CD4-positive, alpha-beta T cell (primary cell): ENCODE measurements at regions not wholly inside any gene's neighbourhood (a gene's known extent, or its start where the extent isn't known, plus 50 kb on each side); places are given as distances from the start of the nearest gene placed in this dataset.

Experiments used
- ATAC-seq: fragments of 200-7000 bp; cut with Tn5 transposase; one replicate; pipeline ENCODE4 v1.10.0; 2022; ENCODE audit warnings: mild to moderate bottlenecking; ENCODE audit not compliant: poor library complexity
- CTCF ChIA-PET: fragments of 350-600 bp; sonication (Branson Sonifier 250); formaldehyde crosslinking; loops from one replicate; lab custom pipeline; 2021; ENCODE audit warnings: antibody characterized with exemption, inconsistent platforms; lab: Charles Lee
- POLR2A ChIA-PET: fragments of 350-600 bp; sonication (Branson Sonifier 250); formaldehyde crosslinking; loops from one replicate; lab custom pipeline; 2021; ENCODE audit warnings: antibody characterized with exemption, inconsistent platforms; lab: Charles Lee
- DNase-seq, 14 experiments: peaks; one replicate each; pipeline ENCODE4 v3.0.0-alpha.2; 2013 to 2020; ENCODE audit warnings: mixed read lengths in 2 of 14
- H3K27ac ChIP-seq, 2 donors: one replicate each; pipeline versions ENCODE4 v1.5.1 to v1.7.0; 2013; ENCODE audit warnings: low read length in 2 of 2, low read depth in 1 of 2, mild to moderate bottlenecking in 1 of 2
- H3K27me3 ChIP-seq, 2 experiments: 1 replicate in 1 of 2; 2 replicates in 1 of 2; pipeline versions ENCODE4 v1.6.1 to v1.7.0; 2013; ENCODE audit warnings: low read length in 2 of 2, control low read depth in 1 of 2, mild to moderate bottlenecking in 1 of 2, moderate library complexity in 1 of 2; ENCODE audit not compliant: insufficient read depth in 2 of 2, control insufficient read depth in 1 of 2
- H3K36me3 ChIP-seq: one replicate; pipeline ENCODE4 v1.6.1; 2013; ENCODE audit warnings: low read length, control low read depth; ENCODE audit not compliant: insufficient read depth
- H3K4me1 ChIP-seq: one replicate; pipeline ENCODE4 v1.6.1; 2013; ENCODE audit warnings: low read length, control low read depth; ENCODE audit not compliant: insufficient read depth
- H3K4me3 ChIP-seq: one replicate; pipeline ENCODE4 v1.5.1; 2013; ENCODE audit warnings: mild to moderate bottlenecking, low read length, moderate library complexity
- H3K9me3 ChIP-seq, 2 experiments: 1 replicate in 1 of 2; 2 replicates in 1 of 2; pipeline versions ENCODE4 v1.6.1 to v1.7.0; 2013; ENCODE audit warnings: low read length in 2 of 2, mild to moderate bottlenecking in 2 of 2, control low read depth in 1 of 2, moderate library complexity in 1 of 2; ENCODE audit not compliant: control insufficient read depth in 1 of 2, insufficient read depth in 1 of 2
- H3K27ac Mint-ChIP-seq: one replicate; pipeline ENCODE4 v1.8.0; 2020; ENCODE audit warnings: mixed read lengths
- H3K27me3 Mint-ChIP-seq: one replicate; pipeline ENCODE4 v1.8.0; 2021; ENCODE audit warnings: mixed read lengths
- H3K36me3 Mint-ChIP-seq: one replicate; pipeline ENCODE4 v1.8.0; 2021; ENCODE audit warnings: low read depth, mixed read lengths
- H3K4me1 Mint-ChIP-seq: one replicate; pipeline ENCODE4 v1.8.0; 2021; ENCODE audit warnings: low read depth, mixed read lengths
- H3K4me3 Mint-ChIP-seq: one replicate; pipeline ENCODE4 v1.8.0; 2020; ENCODE audit warnings: mild to moderate bottlenecking, mixed read lengths
- H3K9me3 Mint-ChIP-seq: one replicate; pipeline ENCODE4 v1.8.0; 2020; ENCODE audit warnings: mixed read lengths
- CTCF ChIP-seq: fragments of 200-600 bp; IDR thresholded peaks from one replicate; pipeline ENCODE4 v1.8.0; 2022; ENCODE audit warnings: antibody characterized with exemption, mild to moderate bottlenecking
- intact Hi-C, 2 experiments: fragments of 100-400 bp; cut with DNase I in 1 of 2; cut with micrococcal nuclease in 1 of 2; formaldehyde crosslinking; loops; one replicate each; pipeline versions ENCODE4 v1.15.1 to v1.9.0; 2023 to 2025; cut with DNase I, micrococcal nuclease

GRCh38 chr7:82697897-82698296 is 254.3 kb upstream of the CACNA2D1 start:
- ATAC-seq (no peak), DNase-seq (no peak)
- no peaks in the 10 kb centered on the region for H3K9me3 ChIP-seq
- Mint-ChIP-seq H3K36me3 (no peaks in the 10 kb centered on the region), H3K4me1 (no peaks in the 10 kb centered on the region), H3K9me3 (peaks cover 3% of the 10 kb centered on the region), H3K27ac (no peak overlapping the region), H3K27me3 (no peaks in the 10 kb centered on the region), H3K4me3 (no peak overlapping the region)
- intact Hi-C loops = no loop called here
- no peaks in the 10 kb centered on the region for H3K36me3 ChIP-seq
- H3K4me1 ChIP-seq = no peaks in the 10 kb centered on the region
- ChIA-PET POLR2A (no interaction called here), CTCF (no interaction called here)
- no peak overlapping the region for H3K27ac ChIP-seq
- H3K4me3 ChIP-seq = no peak overlapping the region
- no peaks in the 10 kb centered on the region for H3K27me3 ChIP-seq
- no peak for TF ChIP-seq CTCF

GRCh38 chr7:82696631-82697030 is 253.1 kb upstream of the CACNA2D1 start:
- intact Hi-C loops = no loop called here
- ChIA-PET POLR2A (no interaction called here), CTCF (no interaction called here)
- DNase-seq (no peak), ATAC-seq (no peak)
- Mint-ChIP-seq H3K27ac (no peak overlapping the region), H3K27me3 (no peaks in the 10 kb centered on the region), H3K4me1 (no peaks in the 10 kb centered on the region), H3K4me3 (no peak overlapping the region), H3K36me3 (no peaks in the 10 kb centered on the region), H3K9me3 (peaks cover 3% of the 10 kb centered on the region)
- Histone ChIP-seq H3K27me3 (no peaks in the 10 kb centered on the region), H3K27ac (no peak overlapping the region), H3K9me3 (no peaks in the 10 kb centered on the region), H3K36me3 (no peaks in the 10 kb centered on the region), H3K4me3 (no peak overlapping the region), H3K4me1 (no peaks in the 10 kb centered on the region)
- TF ChIP-seq CTCF = no peak

- Mint-ChIP-seq H3K4me3 (no peak overlapping the region), H3K4me1 (no peaks in the 10 kb centered on the region), H3K36me3 (no peaks in the 10 kb centered on the region), H3K27ac (no peak overlapping the region), H3K27me3 (no peaks in the 10 kb centered on the region), H3K9me3 (peaks cover 3% of the 10 kb centered on the region)
- Histone ChIP-seq H3K4me3 (no peak overlapping the region), H3K27me3 (no peaks in the 10 kb centered on the region), H3K4me1 (no peaks in the 10 kb centered on the region), H3K27ac (no peak overlapping the region), H3K36me3 (no peaks in the 10 kb centered on the region), H3K9me3 (peaks cover 0 to 6% of the 10 kb centered on the region in 2 experiments)
- ChIA-PET CTCF (no interaction called here), POLR2A (no interaction called here)
- no peak for TF ChIP-seq CTCF
- intact Hi-C loops = no loop called here
- no peak for ATAC-seq
- no peak for DNase-seq
Measured at GRCh38 chr7:82694022-82694421, 250.4 kb upstream of the CACNA2D1 start.
